ENCODE measurements at regions not wholly inside any gene's neighbourhood (a gene's known extent, or its start where the extent isn't known, plus 50 kb on each side); places are given as distances from the start of the nearest gene placed in this dataset.

GRCh38 chr5:159610966-159611579 lies 280.8 kb upstream of the IL12B start:
- no peaks in the 10 kb centered on the region for H3K9me3 ChIP-seq
- TF ChIP-seq, protein P1, sequence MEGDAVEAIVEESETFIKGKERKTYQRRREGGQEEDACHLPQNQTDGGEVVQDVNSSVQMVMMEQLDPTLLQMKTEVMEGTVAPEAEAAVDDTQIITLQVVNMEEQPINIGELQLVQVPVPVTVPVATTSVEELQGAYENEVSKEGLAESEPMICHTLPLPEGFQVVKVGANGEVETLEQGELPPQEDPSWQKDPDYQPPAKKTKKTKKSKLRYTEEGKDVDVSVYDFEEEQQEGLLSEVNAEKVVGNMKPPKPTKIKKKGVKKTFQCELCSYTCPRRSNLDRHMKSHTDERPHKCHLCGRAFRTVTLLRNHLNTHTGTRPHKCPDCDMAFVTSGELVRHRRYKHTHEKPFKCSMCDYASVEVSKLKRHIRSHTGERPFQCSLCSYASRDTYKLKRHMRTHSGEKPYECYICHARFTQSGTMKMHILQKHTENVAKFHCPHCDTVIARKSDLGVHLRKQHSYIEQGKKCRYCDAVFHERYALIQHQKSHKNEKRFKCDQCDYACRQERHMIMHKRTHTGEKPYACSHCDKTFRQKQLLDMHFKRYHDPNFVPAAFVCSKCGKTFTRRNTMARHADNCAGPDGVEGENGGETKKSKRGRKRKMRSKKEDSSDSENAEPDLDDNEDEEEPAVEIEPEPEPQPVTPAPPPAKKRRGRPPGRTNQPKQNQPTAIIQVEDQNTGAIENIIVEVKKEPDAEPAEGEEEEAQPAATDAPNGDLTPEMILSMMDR (IDR thresholded peaks at IDR 0.05), result no peak
- no peaks in the 10 kb centered on the region for H3K36me3 ChIP-seq
- no peak overlapping the region for H3K4me3 ChIP-seq (ENCODE audit: low read depth in 1 of 2, low read length in 1 of 2)
- H3K27ac ChIP-seq, result no peak overlapping the region
- no peaks in the 10 kb centered on the region for H3K27me3 ChIP-seq
- H3K4me1 ChIP-seq (ENCODE audit: control insufficient read depth in 1 of 2, insufficient read depth in 1 of 2, low read depth in 1 of 2, low read length in 1 of 2), result no peaks in the 10 kb centered on the region

GRCh38 chr5:159616952-159617351 lies 286.7 kb upstream of the IL12B start:
- Histone ChIP-seq H3K27ac (no peak overlapping the region), H3K27me3 (no peaks in the 10 kb centered on the region), H3K4me3 (ENCODE audit: low read depth in 1 of 2, low read length in 1 of 2) (no peak overlapping the region), H3K4me1 (ENCODE audit: control insufficient read depth in 1 of 2, insufficient read depth in 1 of 2, low read depth in 1 of 2, low read length in 1 of 2) (peaks cover 0 to 4% of the 10 kb centered on the region in 2 experiments), H3K9me3 (no peaks in the 10 kb centered on the region), H3K36me3 (no peaks in the 10 kb centered on the region)
- TF ChIP-seq, protein P1 (IDR thresholded peaks at IDR 0.05), result no peak

- Histone ChIP-seq H3K27me3 (no peaks in the 10 kb centered on the region), H3K36me3 (no peaks in the 10 kb centered on the region), H3K4me1 (ENCODE audit: control insufficient read depth in 1 of 2, insufficient read depth in 1 of 2, low read depth in 1 of 2, low read length in 1 of 2) (peaks cover 0 to 4% of the 10 kb centered on the region in 2 experiments), H3K9me3 (no peaks in the 10 kb centered on the region), H3K4me3 (ENCODE audit: low read depth in 1 of 2, low read length in 1 of 2) (no peak overlapping the region), H3K27ac (no peak overlapping the region)
- TF ChIP-seq, protein P1 (IDR thresholded peaks at IDR 0.05), result no peak
These were observed 289.5 kb upstream of the IL12B start for GRCh38 chr5:159619826-159620225.

GRCh38 chr5:159620853-159621540 lies 290.7 kb upstream of the IL12B start:
- Histone ChIP-seq H3K4me1 (ENCODE audit: control insufficient read depth in 1 of 2, insufficient read depth in 1 of 2, low read depth in 1 of 2, low read length in 1 of 2) (peaks cover 0 to 4% of the 10 kb centered on the region in 2 experiments), H3K9me3 (no peaks in the 10 kb centered on the region), H3K4me3 (ENCODE audit: low read depth in 1 of 2, low read length in 1 of 2) (no peak overlapping the region), H3K27ac (no peak overlapping the region), H3K27me3 (no peaks in the 10 kb centered on the region), H3K36me3 (no peaks in the 10 kb centered on the region)
- TF ChIP-seq, protein P1 (IDR thresholded peaks at IDR 0.05), result no peak

DNA sequence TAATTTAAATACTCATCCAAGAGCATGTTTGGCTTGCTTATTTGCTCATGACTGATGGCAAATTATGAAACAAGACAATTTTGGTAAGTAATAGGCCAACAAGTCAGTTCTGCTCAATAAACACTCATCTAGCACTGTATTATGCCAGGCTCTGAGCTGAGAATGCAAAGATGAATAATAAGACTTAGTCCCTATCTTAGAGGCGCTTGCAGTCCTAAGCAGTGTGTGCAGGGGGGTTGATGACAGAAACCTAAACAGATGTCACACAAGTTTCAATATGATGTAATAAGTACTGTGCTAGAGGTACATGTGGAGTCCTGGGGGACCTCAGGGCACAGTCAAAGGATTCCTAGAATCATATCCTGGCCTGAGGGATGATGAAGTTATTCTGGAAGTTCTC lies 287.6 kb upstream of the ADRA1B start:
- Histone ChIP-seq H3K4me1 (ENCODE audit: control insufficient read depth in 1 of 2, insufficient read depth in 1 of 2, low read depth in 1 of 2, low read length in 1 of 2) (no peaks in the 10 kb centered on the region), H3K36me3 (no peaks in the 10 kb centered on the region), H3K27me3 (no peaks in the 10 kb centered on the region)

More for the DNA sequence above, 287.6 kb upstream of the ADRA1B start:
- Histone ChIP-seq H3K9me3 (no peaks in the 10 kb centered on the region), H3K4me3 (ENCODE audit: low read depth in 1 of 2, low read length in 1 of 2) (no peak overlapping the region), H3K27ac (no peak overlapping the region)
- TF ChIP-seq, protein P1 (IDR thresholded peaks at IDR 0.05), result no peak
